Dendritic cell treated with granulocyte-macrophage colony-stimulating factor and Interleukin-4, amounts not matched to agents 40 ng/mL and 50 ng/mL, for 4 days (primary cell): ENCODE measurements at regions not wholly inside any gene's neighbourhood (a gene's known extent, or its start where the extent isn't known, plus 50 kb on each side); places are given as distances from the start of the nearest gene placed in this dataset.

Experiments used
- H3K27ac Mint-ChIP-seq: one replicate; pipeline ENCODE4 v1.8.0; 2022; ENCODE audit warnings: mild to moderate bottlenecking, mixed read lengths
- H3K27me3 Mint-ChIP-seq: one replicate; pipeline ENCODE4 v1.8.0; 2022; ENCODE audit warnings: mild to moderate bottlenecking, mixed read lengths
- H3K36me3 Mint-ChIP-seq: one replicate; pipeline ENCODE4 v1.8.0; 2022; ENCODE audit warnings: low read depth, mixed read lengths
- H3K4me1 Mint-ChIP-seq: one replicate; pipeline ENCODE4 v1.8.0; 2022; ENCODE audit warnings: low read depth, mixed read lengths
- H3K4me3 Mint-ChIP-seq: one replicate; pipeline ENCODE4 v1.8.0; 2022; ENCODE audit warnings: mild to moderate bottlenecking, moderate library complexity, mixed read lengths
- H3K9me3 Mint-ChIP-seq: one replicate; pipeline ENCODE4 v1.8.0; 2022; ENCODE audit warnings: mixed read lengths
- intact Hi-C: fragments of 100-400 bp; cut with micrococcal nuclease; formaldehyde crosslinking; loops from one replicate; pipeline ENCODE4 v1.15.0; 2022

GRCh38 chr2:12318427-12319057 is 398.2 kb upstream of the TRIB2 start:
- no peak overlapping the region for H3K27ac Mint-ChIP-seq
- H3K9me3 Mint-ChIP-seq, result no peaks in the 10 kb centered on the region
- no peaks in the 10 kb centered on the region for H3K4me1 Mint-ChIP-seq
- no peaks in the 10 kb centered on the region for H3K36me3 Mint-ChIP-seq
- no peak overlapping the region for H3K4me3 Mint-ChIP-seq
- intact Hi-C loops, result no loop called here
- H3K27me3 Mint-ChIP-seq, result peaks cover 4% of the 10 kb centered on the region

- Mint-ChIP-seq H3K4me1 (no peaks in the 10 kb centered on the region), H3K36me3 (no peaks in the 10 kb centered on the region), H3K9me3 (no peaks in the 10 kb centered on the region), H3K27ac (no peak overlapping the region), H3K4me3 (no peak overlapping the region), H3K27me3 (peaks cover 1% of the 10 kb centered on the region)
- intact Hi-C loops, result no loop called here
Observed at GRCh38 chr2:12320027-12320734, 396.6 kb upstream of the TRIB2 start.

- Mint-ChIP-seq H3K27me3 (peaks cover 3% of the 10 kb centered on the region), H3K9me3 (no peaks in the 10 kb centered on the region), H3K4me1 (peaks cover 6% of the 10 kb centered on the region), H3K36me3 (no peaks in the 10 kb centered on the region), H3K4me3 (no peak overlapping the region), H3K27ac (no peak overlapping the region)
- intact Hi-C loops, result no loop called here
Observed at GRCh38 chr2:12320991-12321641, 395.6 kb upstream of the TRIB2 start.

- H3K27ac Mint-ChIP-seq, result no peak overlapping the region
Observed at GRCh38 chr2:12321886-12322285, 394.9 kb upstream of the TRIB2 start.

GRCh38 chr2:12325806-12326205 is 390.9 kb upstream of the TRIB2 start:
- intact Hi-C loops, result no loop called here
- no peaks in the 10 kb centered on the region for H3K36me3 Mint-ChIP-seq

More at GRCh38 chr2:12321886-12322285, 394.9 kb upstream of the TRIB2 start:
- no peaks in the 10 kb centered on the region for H3K36me3 Mint-ChIP-seq
- intact Hi-C loops, result no loop called here
- peaks cover 8% of the 10 kb centered on the region for H3K27me3 Mint-ChIP-seq
- H3K9me3 Mint-ChIP-seq, result no peaks in the 10 kb centered on the region
- H3K4me1 Mint-ChIP-seq, result peaks cover 6% of the 10 kb centered on the region
- H3K4me3 Mint-ChIP-seq, result no peak overlapping the region

GRCh38 chr2:12326449-12327190 is 390.1 kb upstream of the TRIB2 start:
- Mint-ChIP-seq H3K27me3 (peaks cover 17% of the 10 kb centered on the region), H3K4me1 (peaks cover 6% of the 10 kb centered on the region), H3K4me3 (no peak overlapping the region), H3K9me3 (peaks cover 18% of the 10 kb centered on the region), H3K27ac (no peak overlapping the region), H3K36me3 (no peaks in the 10 kb centered on the region)
- intact Hi-C loops, result no loop called here

More at GRCh38 chr2:12325806-12326205, 390.9 kb upstream of the TRIB2 start:
- Mint-ChIP-seq H3K4me3 (no peak overlapping the region), H3K4me1 (peaks cover 6% of the 10 kb centered on the region), H3K27ac (no peak overlapping the region), H3K27me3 (peaks cover 17% of the 10 kb centered on the region), H3K9me3 (peaks cover 15% of the 10 kb centered on the region)

DNA sequence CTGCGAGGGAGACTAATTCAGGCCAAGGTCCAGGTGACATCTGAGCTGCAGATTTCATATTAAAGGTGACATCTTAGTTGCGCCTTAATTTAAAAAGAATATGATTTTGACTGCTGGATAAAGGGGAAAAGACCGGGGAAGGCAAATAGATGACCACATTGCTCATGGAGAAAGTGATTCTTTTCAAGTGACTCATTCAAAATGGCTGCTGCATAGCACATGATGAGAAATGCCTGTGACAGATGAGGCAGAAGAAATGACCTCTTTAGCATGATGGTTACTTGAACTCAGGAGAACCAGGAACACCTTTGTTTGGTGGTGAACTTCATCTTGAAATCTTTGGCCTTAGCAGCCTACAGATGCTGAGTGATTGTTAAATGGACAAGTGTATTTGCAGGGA is 385.8 kb upstream of the TRIB2 start:
- intact Hi-C loops, result no loop called here
- Mint-ChIP-seq H3K27me3 (peaks cover 19% of the 10 kb centered on the region), H3K27ac (no peak overlapping the region), H3K4me3 (no peak overlapping the region), H3K36me3 (no peaks in the 10 kb centered on the region), H3K9me3 (peaks cover 23% of the 10 kb centered on the region), H3K4me1 (peaks cover 2% of the 10 kb centered on the region)

DNA sequence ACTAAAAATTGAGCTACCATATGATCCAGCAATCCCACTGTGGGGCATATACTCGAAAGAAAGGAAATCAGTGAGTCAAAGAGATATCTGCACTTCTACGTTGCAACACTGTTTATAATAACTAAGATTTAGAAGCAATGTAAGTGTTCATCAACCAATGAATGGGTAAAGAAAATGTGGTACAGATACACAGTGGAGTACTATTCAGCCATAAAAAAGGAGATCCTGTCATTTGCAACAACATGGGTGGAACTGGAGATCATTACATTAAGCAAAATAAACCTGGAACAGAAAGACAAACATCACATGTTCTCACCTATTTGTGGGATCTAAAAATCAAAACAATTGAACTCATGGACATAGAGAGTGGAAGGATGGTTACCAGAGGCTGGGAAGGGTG is 385.0 kb upstream of the TRIB2 start:
- H3K4me1 Mint-ChIP-seq, result no peaks in the 10 kb centered on the region
- H3K27ac Mint-ChIP-seq, result no peak overlapping the region
- no peak overlapping the region for H3K4me3 Mint-ChIP-seq
- intact Hi-C loops, result no loop called here
- peaks cover 23% of the 10 kb centered on the region for H3K9me3 Mint-ChIP-seq
- H3K27me3 Mint-ChIP-seq, result peaks cover 14% of the 10 kb centered on the region
- H3K36me3 Mint-ChIP-seq, result no peaks in the 10 kb centered on the region

DNA sequence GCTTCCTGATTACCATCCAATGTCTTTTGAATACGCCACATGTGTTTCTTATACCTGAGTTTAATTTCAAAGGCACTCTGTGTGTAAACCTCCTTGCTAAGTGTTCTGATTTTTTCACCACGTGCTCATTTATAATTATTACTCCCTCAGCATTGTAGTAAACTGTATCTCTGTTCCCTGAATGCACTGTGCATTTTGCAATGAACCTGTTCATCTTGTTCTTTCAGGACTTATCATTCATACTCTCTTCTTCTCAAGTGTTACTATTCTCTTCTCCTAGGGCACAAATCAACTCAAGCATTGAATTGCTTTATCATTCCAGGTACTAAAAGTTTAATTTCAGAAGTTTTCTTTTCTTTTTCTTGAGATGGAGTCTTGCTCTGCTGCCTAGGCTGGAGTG is 383.4 kb upstream of the TRIB2 start:
- Mint-ChIP-seq H3K27me3 (peaks cover 11% of the 10 kb centered on the region), H3K36me3 (no peaks in the 10 kb centered on the region), H3K4me1 (no peaks in the 10 kb centered on the region), H3K9me3 (peaks cover 13% of the 10 kb centered on the region), H3K4me3 (no peak overlapping the region), H3K27ac (no peak overlapping the region)
- intact Hi-C loops, result no loop called here

GRCh38 chr2:12334412-12334966 is 382.2 kb upstream of the TRIB2 start:
- no peaks in the 10 kb centered on the region for H3K36me3 Mint-ChIP-seq
- intact Hi-C loops, result no loop called here
- no peaks in the 10 kb centered on the region for H3K4me1 Mint-ChIP-seq
- no peak overlapping the region for H3K4me3 Mint-ChIP-seq
- H3K27ac Mint-ChIP-seq, result no peak overlapping the region
- peaks cover 8% of the 10 kb centered on the region for H3K9me3 Mint-ChIP-seq
- H3K27me3 Mint-ChIP-seq, result peaks cover 10% of the 10 kb centered on the region

DNA sequence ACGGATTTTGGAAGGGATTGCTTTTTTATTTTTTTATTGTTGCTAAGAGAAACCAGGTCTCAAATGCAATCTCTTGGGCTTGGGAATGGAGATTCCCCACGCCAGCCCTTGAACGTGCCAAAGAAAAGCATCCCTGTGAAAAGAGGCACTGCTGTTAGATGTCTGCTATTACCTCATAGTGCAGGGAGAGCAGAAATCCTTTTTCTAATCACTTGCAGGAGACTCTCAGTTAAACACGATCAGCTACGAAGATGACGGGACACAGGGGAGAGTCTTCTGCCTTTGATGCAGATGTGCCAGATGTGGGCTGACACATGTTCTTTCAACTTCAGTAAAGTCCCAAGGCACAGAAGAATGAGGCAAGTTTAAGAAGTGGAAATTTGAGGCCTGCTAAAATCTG is 381.6 kb upstream of the TRIB2 start:
- H3K27ac Mint-ChIP-seq, result no peak overlapping the region
- H3K9me3 Mint-ChIP-seq, result peaks cover 8% of the 10 kb centered on the region
- no peaks in the 10 kb centered on the region for H3K4me1 Mint-ChIP-seq
- intact Hi-C loops, result no loop called here
- no peaks in the 10 kb centered on the region for H3K36me3 Mint-ChIP-seq
- H3K4me3 Mint-ChIP-seq, result no peak overlapping the region
- H3K27me3 Mint-ChIP-seq, result peaks cover 7% of the 10 kb centered on the region

DNA sequence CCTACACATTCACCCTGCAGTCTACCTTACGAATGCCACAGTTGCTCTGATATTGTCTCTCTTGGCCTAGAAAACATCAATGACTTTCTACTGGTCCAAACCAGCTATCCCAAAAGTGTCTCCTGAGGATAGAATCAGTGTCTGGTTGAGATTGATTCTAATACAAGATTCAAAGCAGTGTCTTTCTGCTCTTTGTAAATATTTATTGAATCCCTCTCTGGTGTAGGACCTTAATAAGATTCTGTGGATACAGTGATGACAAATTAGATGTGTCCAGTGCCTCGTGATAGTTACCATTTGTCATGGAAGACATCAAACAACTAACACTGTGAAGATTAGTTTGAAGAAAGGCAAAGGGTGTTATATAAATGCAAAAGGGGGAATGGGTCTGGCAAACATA is 380.7 kb upstream of the TRIB2 start:
- Mint-ChIP-seq H3K27ac (no peak overlapping the region), H3K9me3 (peaks cover 8% of the 10 kb centered on the region), H3K36me3 (no peaks in the 10 kb centered on the region), H3K4me3 (no peak overlapping the region), H3K4me1 (no peaks in the 10 kb centered on the region), H3K27me3 (peaks cover 5% of the 10 kb centered on the region)
- intact Hi-C loops, result no loop called here

DNA sequence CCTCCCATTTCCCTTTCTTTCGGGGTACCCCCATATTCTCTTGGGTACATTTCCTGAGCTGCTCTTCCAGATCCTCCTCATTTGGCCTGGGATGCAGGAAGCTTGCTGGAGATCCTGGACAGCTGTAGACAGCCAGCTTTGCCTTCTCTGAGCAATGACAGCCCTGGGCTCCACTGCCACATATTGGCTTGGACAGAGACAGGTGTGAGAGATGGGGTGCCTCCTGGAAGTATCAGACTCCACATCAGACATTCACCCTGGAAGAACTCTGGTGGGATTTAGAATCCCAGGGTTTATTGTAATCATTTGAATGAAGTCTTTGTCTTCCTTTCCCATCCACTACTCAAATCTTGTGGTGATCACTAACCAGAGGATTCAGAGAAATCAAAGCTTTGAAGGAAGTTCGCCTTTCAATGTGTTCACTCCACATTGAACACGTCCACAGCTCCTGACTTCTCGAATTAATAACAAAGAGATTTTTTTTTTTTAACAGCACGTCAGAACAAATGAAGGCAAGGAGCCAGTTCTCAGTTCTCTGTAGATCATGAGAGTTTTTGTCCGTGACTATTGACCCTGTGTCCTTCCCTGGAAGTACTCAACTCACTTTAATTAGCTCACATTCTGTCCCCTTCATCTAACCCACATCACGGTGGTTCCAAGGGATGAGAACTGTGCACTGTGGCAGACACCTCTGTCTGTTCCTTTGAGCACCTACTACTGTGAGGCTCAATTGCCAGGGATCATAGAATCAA is 377.6 kb upstream of the TRIB2 start:
- no peaks in the 10 kb centered on the region for H3K36me3 Mint-ChIP-seq
- no peaks in the 10 kb centered on the region for H3K9me3 Mint-ChIP-seq
- H3K4me1 Mint-ChIP-seq, result no peaks in the 10 kb centered on the region
- no peak overlapping the region for H3K4me3 Mint-ChIP-seq
- H3K27me3 Mint-ChIP-seq, result peaks cover 3% of the 10 kb centered on the region
- intact Hi-C loops, result no loop called here
- no peak overlapping the region for H3K27ac Mint-ChIP-seq
